ENCODE measurements at regions not wholly inside any gene's neighbourhood (a gene's known extent, or its start where the extent isn't known, plus 50 kb on each side); places are given as distances from the start of the nearest gene placed in this dataset.

- DNase-seq (ENCODE audit: low read depth in 2 of 2) = no peak
- TF ChIP-seq, protein P1, sequence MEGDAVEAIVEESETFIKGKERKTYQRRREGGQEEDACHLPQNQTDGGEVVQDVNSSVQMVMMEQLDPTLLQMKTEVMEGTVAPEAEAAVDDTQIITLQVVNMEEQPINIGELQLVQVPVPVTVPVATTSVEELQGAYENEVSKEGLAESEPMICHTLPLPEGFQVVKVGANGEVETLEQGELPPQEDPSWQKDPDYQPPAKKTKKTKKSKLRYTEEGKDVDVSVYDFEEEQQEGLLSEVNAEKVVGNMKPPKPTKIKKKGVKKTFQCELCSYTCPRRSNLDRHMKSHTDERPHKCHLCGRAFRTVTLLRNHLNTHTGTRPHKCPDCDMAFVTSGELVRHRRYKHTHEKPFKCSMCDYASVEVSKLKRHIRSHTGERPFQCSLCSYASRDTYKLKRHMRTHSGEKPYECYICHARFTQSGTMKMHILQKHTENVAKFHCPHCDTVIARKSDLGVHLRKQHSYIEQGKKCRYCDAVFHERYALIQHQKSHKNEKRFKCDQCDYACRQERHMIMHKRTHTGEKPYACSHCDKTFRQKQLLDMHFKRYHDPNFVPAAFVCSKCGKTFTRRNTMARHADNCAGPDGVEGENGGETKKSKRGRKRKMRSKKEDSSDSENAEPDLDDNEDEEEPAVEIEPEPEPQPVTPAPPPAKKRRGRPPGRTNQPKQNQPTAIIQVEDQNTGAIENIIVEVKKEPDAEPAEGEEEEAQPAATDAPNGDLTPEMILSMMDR (IDR thresholded peaks at IDR 0.05; ENCODE audit: low read depth, low read length) = no peak
- H3K4me3 ChIP-seq (replicated peaks in 1 of 2; ENCODE audit: low read depth in 2 of 2, low read length in 2 of 2) = no peak overlapping the region
Measured at GRCh38 chr10:64076322-64076940, 555.2 kb downstream of the REEP3 start.

- DNase-seq (ENCODE audit: low read depth in 2 of 2) = no peak
- TF ChIP-seq, protein P1 (IDR thresholded peaks at IDR 0.05; ENCODE audit: low read depth, low read length) = no peak
- H3K4me3 ChIP-seq (replicated peaks in 1 of 2; ENCODE audit: low read depth in 2 of 2, low read length in 2 of 2) = no peak overlapping the region
Measured at GRCh38 chr10:64079341-64079740, 558.1 kb downstream of the REEP3 start.

GRCh38 chr10:64080071-64080470, 558.9 kb downstream of the REEP3 start:
- DNase-seq (ENCODE audit: low read depth in 2 of 2) = no peak
- no peak overlapping the region for H3K4me3 ChIP-seq (replicated peaks in 1 of 2; ENCODE audit: low read depth in 2 of 2, low read length in 2 of 2)
- TF ChIP-seq, protein P1 (IDR thresholded peaks at IDR 0.05; ENCODE audit: low read depth, low read length) = no peak

DNA sequence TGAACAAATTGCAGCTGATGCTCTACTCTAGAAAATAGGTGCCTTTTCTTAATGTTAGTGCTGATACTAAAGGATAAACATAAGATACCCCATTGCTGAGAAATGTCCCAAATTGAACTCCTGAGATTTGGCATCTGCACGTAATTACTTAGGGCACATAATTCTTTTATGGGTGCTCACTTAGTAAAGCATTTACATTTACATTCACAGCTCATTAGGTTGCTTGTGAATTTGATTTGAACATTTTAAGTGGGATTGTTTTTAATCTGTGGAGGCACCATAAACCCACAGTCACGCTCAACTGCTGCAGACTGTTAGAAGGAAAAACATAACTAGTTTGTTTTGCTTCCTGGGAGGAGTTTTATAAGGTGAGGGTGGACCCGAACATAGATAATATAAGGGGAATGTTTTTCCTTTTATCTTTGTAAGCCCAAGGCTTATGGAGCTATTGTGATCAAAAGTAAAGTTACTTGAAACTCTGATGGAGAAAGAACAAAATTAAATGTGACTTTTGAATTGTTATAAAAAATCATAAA, 560.8 kb downstream of the REEP3 start:
- no peak for DNase-seq (ENCODE audit: low read depth in 2 of 2)
- no peak overlapping the region for H3K4me3 ChIP-seq (replicated peaks in 1 of 2; ENCODE audit: low read depth in 2 of 2, low read length in 2 of 2)
- TF ChIP-seq, protein P1 (IDR thresholded peaks at IDR 0.05; ENCODE audit: low read depth, low read length) = no peak

- no peak overlapping the region for H3K4me3 ChIP-seq (replicated peaks in 1 of 2; ENCODE audit: low read depth in 2 of 2, low read length in 2 of 2)
- DNase-seq (ENCODE audit: low read depth in 2 of 2) = no peak
- TF ChIP-seq, protein P1 (IDR thresholded peaks at IDR 0.05; ENCODE audit: low read depth, low read length) = no peak
Measured at GRCh38 chr10:64086083-64086767, 565.0 kb downstream of the REEP3 start.

DNA sequence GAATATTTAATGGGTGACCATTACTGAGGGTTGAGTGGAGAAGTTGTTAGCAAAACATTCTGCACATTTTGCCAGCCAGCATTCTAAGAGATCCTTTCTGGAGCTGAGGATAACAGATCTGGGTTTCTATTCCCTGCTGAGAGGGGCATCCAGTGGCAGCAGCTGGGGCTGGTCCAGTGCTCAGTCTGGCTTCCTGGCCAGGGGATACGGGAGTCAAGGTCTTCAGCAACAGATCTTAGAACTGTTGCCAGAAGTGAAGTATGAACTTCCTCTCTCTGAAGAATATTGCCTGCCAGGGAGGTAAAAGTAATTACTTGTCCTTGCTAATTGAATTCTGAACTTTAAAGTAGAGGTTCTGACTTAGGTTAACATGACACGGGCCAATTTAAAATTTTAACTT, 568.4 kb downstream of the REEP3 start:
- no peak overlapping the region for H3K4me3 ChIP-seq (replicated peaks in 1 of 2; ENCODE audit: low read depth in 2 of 2, low read length in 2 of 2)
- no peak for DNase-seq (ENCODE audit: low read depth in 2 of 2)
- TF ChIP-seq, protein P1 (IDR thresholded peaks at IDR 0.05; ENCODE audit: low read depth, low read length) = no peak
